ENCODE measurements at regions not wholly inside any gene's neighbourhood (a gene's known extent, or its start where the extent isn't known, plus 50 kb on each side); places are given as distances from the start of the nearest gene placed in this dataset.

GRCh38 chr7:112880818-112881418 lies 90.7 kb upstream of the TMEM168 start:
- no peak for DNase-seq

GRCh38 chr7:112877691-112878460 lies 87.7 kb upstream of the TMEM168 start:
- DNase-seq: no peak

GRCh38 chr7:112876877-112877276 lies 86.7 kb upstream of the TMEM168 start:
- no peak for DNase-seq

- no peak for DNase-seq
These were observed 84.7 kb upstream of the TMEM168 start for GRCh38 chr7:112874909-112875308.

- DNase-seq: no peak
These were observed 83.8 kb upstream of the TMEM168 start for GRCh38 chr7:112873831-112874553.

GRCh38 chr7:112869111-112869774 lies 79.0 kb upstream of the TMEM168 start:
- no peak for DNase-seq

- no peak for DNase-seq
These were observed 78.4 kb upstream of the TMEM168 start for GRCh38 chr7:112868609-112869008.

- no peak for DNase-seq
These were observed 76.2 kb upstream of the TMEM168 start for GRCh38 chr7:112866424-112866823.

GRCh38 chr7:112864380-112864779 lies 74.2 kb upstream of the TMEM168 start:
- no peak for DNase-seq

- DNase-seq: no peak
These were observed 68.6 kb upstream of the TMEM168 start for GRCh38 chr7:112858838-112859237.

GRCh38 chr7:112855227-112855626 lies 65.0 kb upstream of the TMEM168 start:
- DNase-seq: no peak

- DNase-seq: no peak
These were observed 64.0 kb upstream of the TMEM168 start for GRCh38 chr7:112854169-112854568.

GRCh38 chr7:112853422-112853821 lies 63.2 kb upstream of the TMEM168 start:
- no peak for DNase-seq

- DNase-seq: no peak
These were observed 53.0 kb upstream of the TMEM168 start for GRCh38 chr7:112843151-112843550.

All from retina (tissue), 1 donor.